ENCODE measurements at regions not wholly inside any gene's neighbourhood (a gene's known extent, or its start where the extent isn't known, plus 50 kb on each side); places are given as distances from the start of the nearest gene placed in this dataset.

DNA sequence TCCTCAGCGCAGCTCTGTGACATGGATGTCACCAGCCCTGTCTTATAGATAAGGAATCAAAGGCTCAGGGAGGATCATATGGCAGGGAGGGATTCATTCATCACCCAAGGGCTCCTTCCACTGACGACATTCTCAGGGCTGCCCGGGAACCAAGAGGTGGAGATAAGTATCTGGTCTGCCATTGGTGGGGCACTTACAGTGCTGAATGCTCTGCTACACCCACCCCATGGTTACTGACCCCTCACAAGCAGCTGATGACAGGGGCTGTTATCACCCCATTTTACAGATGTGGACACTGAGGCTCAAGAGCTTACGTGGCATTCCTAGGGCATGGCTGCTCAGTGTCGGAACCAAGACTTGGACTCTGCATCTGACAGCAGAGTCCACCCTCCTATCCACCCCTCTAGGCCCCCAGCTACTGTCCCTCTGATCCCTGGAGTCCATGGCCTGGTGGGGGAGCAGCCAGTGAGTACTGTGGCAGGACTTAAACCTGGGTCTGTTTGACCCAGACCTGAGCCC is 155.1 kb downstream of the PTPRU start:
- TF ChIP-seq, protein P1, sequence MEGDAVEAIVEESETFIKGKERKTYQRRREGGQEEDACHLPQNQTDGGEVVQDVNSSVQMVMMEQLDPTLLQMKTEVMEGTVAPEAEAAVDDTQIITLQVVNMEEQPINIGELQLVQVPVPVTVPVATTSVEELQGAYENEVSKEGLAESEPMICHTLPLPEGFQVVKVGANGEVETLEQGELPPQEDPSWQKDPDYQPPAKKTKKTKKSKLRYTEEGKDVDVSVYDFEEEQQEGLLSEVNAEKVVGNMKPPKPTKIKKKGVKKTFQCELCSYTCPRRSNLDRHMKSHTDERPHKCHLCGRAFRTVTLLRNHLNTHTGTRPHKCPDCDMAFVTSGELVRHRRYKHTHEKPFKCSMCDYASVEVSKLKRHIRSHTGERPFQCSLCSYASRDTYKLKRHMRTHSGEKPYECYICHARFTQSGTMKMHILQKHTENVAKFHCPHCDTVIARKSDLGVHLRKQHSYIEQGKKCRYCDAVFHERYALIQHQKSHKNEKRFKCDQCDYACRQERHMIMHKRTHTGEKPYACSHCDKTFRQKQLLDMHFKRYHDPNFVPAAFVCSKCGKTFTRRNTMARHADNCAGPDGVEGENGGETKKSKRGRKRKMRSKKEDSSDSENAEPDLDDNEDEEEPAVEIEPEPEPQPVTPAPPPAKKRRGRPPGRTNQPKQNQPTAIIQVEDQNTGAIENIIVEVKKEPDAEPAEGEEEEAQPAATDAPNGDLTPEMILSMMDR (IDR thresholded peaks at IDR 0.05) = no peak
- TF ChIP-seq POLR2A (IDR thresholded peaks at IDR 0.05) (no peak), POLR2AphosphoS5 (IDR thresholded peaks at IDR 0.05) (no peak)
